GM12892 (cell line): ENCODE measurements at regions not wholly inside any gene's neighbourhood (a gene's known extent, or its start where the extent isn't known, plus 50 kb on each side); places are given as distances from the start of the nearest gene placed in this dataset.

Experiments used
- DNase-seq: peaks from one replicate; pipeline ENCODE4 v3.0.0; 2011; ENCODE audit not compliant: insufficient read length
- FAIRE-seq: peaks from 2 replicates; lab custom pipeline; 2011; peaks lifted over from hg19 to GRCh38; lab: Jason Lieb, UNC
- POLR2A ChIP-seq: IDR thresholded peaks from 2 replicates; pipeline ENCODE4 v1.6.1; 2011; ENCODE audit warnings: low read depth, low read length, control low read depth
- POLR2AphosphoS5 ChIP-seq: IDR thresholded peaks from 2 replicates; pipeline ENCODE4 v1.6.1; 2011; ENCODE audit warnings: low read depth, low read length, control low read depth
- TAF1 ChIP-seq: IDR thresholded peaks from 2 replicates; pipeline ENCODE4 v1.6.1; 2011; ENCODE audit warnings: low read depth, mild to moderate bottlenecking, control low read depth, low read length, borderline replicate concordance

GRCh38 chr4:3343358-3343757 lies 50.5 kb downstream of the RGS12 start:
- no peak for TF ChIP-seq TAF1
- TF ChIP-seq POLR2A = no peak
- no peak for TF ChIP-seq POLR2AphosphoS5
- FAIRE-seq (no peak), DNase-seq (no peak)

- FAIRE-seq (no peak), DNase-seq (no peak)
- no peak for TF ChIP-seq POLR2A
- TF ChIP-seq POLR2AphosphoS5 = no peak
- TF ChIP-seq TAF1 = no peak
Measured at GRCh38 chr4:3344104-3344503, 51.3 kb downstream of the RGS12 start.

GRCh38 chr4:3344596-3344995 lies 51.8 kb downstream of the RGS12 start:
- DNase-seq = no peak
- TF ChIP-seq POLR2A (no peak), TAF1 (no peak), POLR2AphosphoS5 (no peak)
- no peak for FAIRE-seq

- FAIRE-seq (no peak), DNase-seq (no peak)
- TF ChIP-seq TAF1 (no peak), POLR2A (no peak), POLR2AphosphoS5 (no peak)
Measured at GRCh38 chr4:3345384-3345783, 52.6 kb downstream of the RGS12 start.

- FAIRE-seq (peak; percentile 63), DNase-seq (no peak)
- TF ChIP-seq POLR2A = no peak
- no peak for TF ChIP-seq POLR2AphosphoS5
- TF ChIP-seq TAF1 = no peak
Measured at GRCh38 chr4:3346146-3346545, 53.3 kb downstream of the RGS12 start.

- no peak for TF ChIP-seq TAF1
- no peak for TF ChIP-seq POLR2AphosphoS5
- FAIRE-seq (no peak), DNase-seq (no peak)
Measured at GRCh38 chr4:3347871-3348270, 55.0 kb downstream of the RGS12 start.

GRCh38 chr4:3348621-3349020 lies 55.8 kb downstream of the RGS12 start:
- TF ChIP-seq TAF1 (no peak), POLR2AphosphoS5 (no peak), POLR2A (no peak)
- FAIRE-seq = no peak
- DNase-seq = no peak

- FAIRE-seq = no peak
- no peak for DNase-seq
- TF ChIP-seq TAF1 = no peak
- no peak for TF ChIP-seq POLR2A
- no peak for TF ChIP-seq POLR2AphosphoS5
Measured at GRCh38 chr4:3349116-3349515, 56.3 kb downstream of the RGS12 start.

- TF ChIP-seq TAF1 = no peak
- no peak for TF ChIP-seq POLR2AphosphoS5
- TF ChIP-seq POLR2A = no peak
- DNase-seq (no peak), FAIRE-seq (no peak)
Measured at GRCh38 chr4:3351997-3352396, 59.2 kb downstream of the RGS12 start.

GRCh38 chr4:3352505-3352904 lies 59.7 kb downstream of the RGS12 start:
- DNase-seq (no peak), FAIRE-seq (no peak)
- TF ChIP-seq POLR2A = no peak
- no peak for TF ChIP-seq POLR2AphosphoS5
- TF ChIP-seq TAF1 = no peak

- no peak for TF ChIP-seq POLR2A
- DNase-seq = no peak
- no peak for FAIRE-seq
Measured at GRCh38 chr4:3352941-3353594, 60.2 kb downstream of the RGS12 start.

- FAIRE-seq = peak; percentile 53
- DNase-seq = no peak
- TF ChIP-seq POLR2AphosphoS5 = no peak
- no peak for TF ChIP-seq POLR2A
- no peak for TF ChIP-seq TAF1
Measured at GRCh38 chr4:3353752-3354454, 61.1 kb downstream of the RGS12 start.
